ENCODE measurements at regions not wholly inside any gene's neighbourhood (a gene's known extent, or its start where the extent isn't known, plus 50 kb on each side); places are given as distances from the start of the nearest gene placed in this dataset.

- no peak overlapping the region for H2AFZ ChIP-seq (ENCODE audit: low read depth, low read length)
- DNase-seq (ENCODE audit: low read depth, low spot score): no peak
- no peak for FAIRE-seq
- BruUV-seq (replicated peaks): no TSS peak
- intact Hi-C loops (cut with micrococcal nuclease) (no loop called here), dilution Hi-C loops (cut with MboI; ENCODE audit: extremely low pct_ligation_motif_present, low sequenced_read_pairs) (no loop called here)
- H3K9me1 ChIP-seq (replicated peaks; ENCODE audit: control insufficient read depth, extremely low read depth, insufficient read depth, low read length): no peaks in the 10 kb centered on the region
- H3K9ac ChIP-seq (replicated peaks; ENCODE audit: extremely low read depth, insufficient read depth, low read length): no peak overlapping the region
- TF ChIP-seq GATA2 (IDR thresholded peaks at IDR 0.05; ENCODE audit: insufficient read depth, insufficient read length, low read depth, low read length): no peak
- TF ChIP-seq JUN (IDR thresholded peaks at IDR 0.05; ENCODE audit: borderline replicate concordance, insufficient read depth, insufficient read length, low read depth): no peak
- TF ChIP-seq CTCF (IDR thresholded peaks at IDR 0.05; ENCODE audit: extremely low read depth in 1 of 2, insufficient read depth in 1 of 2, low read depth in 1 of 2, low read length in 2 of 2): no peak
- no peak for TF ChIP-seq POLR2AphosphoS5 (IDR thresholded peaks at IDR 0.05; ENCODE audit: insufficient read depth, low read depth, low read length)
- TF ChIP-seq MYC (IDR thresholded peaks at IDR 0.05; ENCODE audit: low read depth, low read length): no peak
- TF ChIP-seq POLR2A (IDR thresholded peaks at IDR 0.05; ENCODE audit: low read depth, low read length): no peak
- TF ChIP-seq FOS (IDR thresholded peaks at IDR 0.05; ENCODE audit: borderline replicate concordance, insufficient read depth, low read length): no peak
- no peak for TF ChIP-seq EZH2 (IDR thresholded peaks at IDR 0.05; ENCODE audit: borderline replicate concordance, low read depth, low read length, severe bottlenecking)
- no peak for TF ChIP-seq MAX (IDR thresholded peaks at IDR 0.05; ENCODE audit: insufficient read depth, insufficient read length)
- no peak overlapping the region for H3K27ac ChIP-seq (ENCODE audit: insufficient read depth, low read depth, low read length)
- no peaks in the 10 kb centered on the region for H3K36me3 ChIP-seq (ENCODE audit: control insufficient read depth in 2 of 2, extremely low read depth in 1 of 2, insufficient read depth in 2 of 2, low read length in 2 of 2)
- H4K20me1 ChIP-seq (replicated peaks; ENCODE audit: control insufficient read depth, extremely low read depth, insufficient read depth, low read length): no peaks in the 10 kb centered on the region
- peaks cover 4% of the 10 kb centered on the region for H3K9me3 ChIP-seq (replicated peaks; ENCODE audit: control insufficient read depth, insufficient read depth, low read length)
- no peak overlapping the region for H3K4me2 ChIP-seq (ENCODE audit: insufficient read depth, low read length)
- H3K4me1 ChIP-seq (ENCODE audit: control insufficient read depth, extremely low read depth, insufficient read depth, low read length): no peaks in the 10 kb centered on the region
- no peak overlapping the region for H3K4me3 ChIP-seq (replicated peaks in 1 of 3; ENCODE audit: insufficient read depth in 1 of 3, low read depth in 1 of 3, low read length in 3 of 3)
- ChIA-PET CTCF (no interaction called here), POLR2A (no interaction called here)
- no peaks in the 10 kb centered on the region for H3K79me2 ChIP-seq (ENCODE audit: control insufficient read depth, insufficient read depth, low read length)
- no peaks in the 10 kb centered on the region for H3K27me3 ChIP-seq (ENCODE audit: control insufficient read depth in 2 of 2, insufficient read depth in 2 of 2, low read length in 2 of 2)
Measured at GRCh38 chr12:127282786-127283565, 984.0 kb upstream of the TMEM132C start.

All from endothelial cell of umbilical vein (primary cell).